ENCODE measurements at regions not wholly inside any gene's neighbourhood (a gene's known extent, or its start where the extent isn't known, plus 50 kb on each side); places are given as distances from the start of the nearest gene placed in this dataset.
"Not testable (repeated sequence)": the region's sequence is repeated elsewhere in the genome, so short reads cannot be mapped to it uniquely, and the experiment has no call there.

GRCh38 chr4:59698041-59698440, 1502.1 kb upstream of the ADGRL3 start:
- no peaks in the 10 kb centered on the region for H3K36me3 ChIP-seq (ENCODE audit: control insufficient read depth, insufficient read depth, low read length)
- no peak overlapping the region for H3K27ac ChIP-seq (ENCODE audit: low read depth, low read length, severe bottlenecking)
- WGBS, 2 experiments (ENCODE audit: insufficient coverage in 2 of 2) = 100% methylated on average over 1 of the region's 2 CpGs
- no peaks in the 10 kb centered on the region for H3K4me1 ChIP-seq (ENCODE audit: control insufficient read depth, insufficient read depth, low read length, poor library complexity, severe bottlenecking)
- H3K4me3 ChIP-seq (ENCODE audit: extremely low read depth, insufficient read depth, low read length, poor library complexity, severe bottlenecking) = no peak overlapping the region
- no peaks in the 10 kb centered on the region for H3K9me3 ChIP-seq (ENCODE audit: control insufficient read depth, low read length)

GRCh38 chr4:59700651-59701050, 1499.5 kb upstream of the ADGRL3 start:
- no peak overlapping the region for H3K27ac ChIP-seq (ENCODE audit: low read depth, low read length, severe bottlenecking)
- no peaks in the 10 kb centered on the region for H3K9me3 ChIP-seq (ENCODE audit: control insufficient read depth, low read length)
- no CpG with 5 or more reads among the region's 2 CpGs for WGBS, 2 experiments (ENCODE audit: insufficient coverage in 2 of 2)
- H3K4me3 ChIP-seq (ENCODE audit: extremely low read depth, insufficient read depth, low read length, poor library complexity, severe bottlenecking) = no peak overlapping the region
- H3K4me1 ChIP-seq (ENCODE audit: control insufficient read depth, insufficient read depth, low read length, poor library complexity, severe bottlenecking) = no peaks in the 10 kb centered on the region
- no peaks in the 10 kb centered on the region for H3K36me3 ChIP-seq (ENCODE audit: control insufficient read depth, insufficient read depth, low read length)

GRCh38 chr4:59704616-59705015, 1495.5 kb upstream of the ADGRL3 start:
- Histone ChIP-seq H3K4me1 (ENCODE audit: control insufficient read depth, insufficient read depth, low read length, poor library complexity, severe bottlenecking) (no peaks in the 10 kb centered on the region), H3K9me3 (ENCODE audit: control insufficient read depth, low read length) (no peaks in the 10 kb centered on the region), H3K27ac (ENCODE audit: low read depth, low read length, severe bottlenecking) (no peak overlapping the region), H3K36me3 (ENCODE audit: control insufficient read depth, insufficient read depth, low read length) (no peaks in the 10 kb centered on the region), H3K4me3 (ENCODE audit: extremely low read depth, insufficient read depth, low read length, poor library complexity, severe bottlenecking) (no peak overlapping the region)
- WGBS, 2 experiments (ENCODE audit: insufficient coverage in 2 of 2) = 87 to 92% methylated on average over 4 to 5 of the region's 5 CpGs

- WGBS, 2 experiments (ENCODE audit: insufficient coverage in 2 of 2) = no CpG with 5 or more reads among the region's 1 CpG
- H3K36me3 ChIP-seq (ENCODE audit: control insufficient read depth, insufficient read depth, low read length) = no peaks in the 10 kb centered on the region
- no peaks in the 10 kb centered on the region for H3K4me1 ChIP-seq (ENCODE audit: control insufficient read depth, insufficient read depth, low read length, poor library complexity, severe bottlenecking)
- no peak overlapping the region for H3K27ac ChIP-seq (ENCODE audit: low read depth, low read length, severe bottlenecking)
- H3K9me3 ChIP-seq (ENCODE audit: control insufficient read depth, low read length) = no peaks in the 10 kb centered on the region
- H3K4me3 ChIP-seq (ENCODE audit: extremely low read depth, insufficient read depth, low read length, poor library complexity, severe bottlenecking) = no peak overlapping the region
Measured at GRCh38 chr4:59712470-59712869, 1487.7 kb upstream of the ADGRL3 start.

GRCh38 chr4:59724286-59724685, 1475.8 kb upstream of the ADGRL3 start:
- WGBS, 2 experiments (ENCODE audit: insufficient coverage in 2 of 2) = 69 to 91% methylated on average over 3 to 8 of the region's 9 CpGs
- not testable (repeated sequence) for H3K4me1 ChIP-seq (ENCODE audit: control insufficient read depth, insufficient read depth, low read length, poor library complexity, severe bottlenecking); H3K4me3 ChIP-seq (ENCODE audit: extremely low read depth, insufficient read depth, low read length, poor library complexity, severe bottlenecking); H3K9me3 ChIP-seq (ENCODE audit: control insufficient read depth, low read length); H3K27ac ChIP-seq (ENCODE audit: low read depth, low read length, severe bottlenecking); H3K36me3 ChIP-seq (ENCODE audit: control insufficient read depth, insufficient read depth, low read length)

- H3K4me1 ChIP-seq (ENCODE audit: control insufficient read depth, insufficient read depth, low read length, poor library complexity, severe bottlenecking) = no peaks in the 10 kb centered on the region
- no CpG with 5 or more reads among the region's 1 CpG for WGBS, 2 experiments (ENCODE audit: insufficient coverage in 2 of 2)
- no peak overlapping the region for H3K27ac ChIP-seq (ENCODE audit: low read depth, low read length, severe bottlenecking)
- no peaks in the 10 kb centered on the region for H3K36me3 ChIP-seq (ENCODE audit: control insufficient read depth, insufficient read depth, low read length)
- H3K4me3 ChIP-seq (ENCODE audit: extremely low read depth, insufficient read depth, low read length, poor library complexity, severe bottlenecking) = no peak overlapping the region
- H3K9me3 ChIP-seq (ENCODE audit: control insufficient read depth, low read length) = no peaks in the 10 kb centered on the region
Measured at GRCh38 chr4:59727745-59728144, 1472.4 kb upstream of the ADGRL3 start.

GRCh38 chr4:59728496-59728895, 1471.6 kb upstream of the ADGRL3 start:
- Histone ChIP-seq H3K4me1 (ENCODE audit: control insufficient read depth, insufficient read depth, low read length, poor library complexity, severe bottlenecking) (no peaks in the 10 kb centered on the region), H3K4me3 (ENCODE audit: extremely low read depth, insufficient read depth, low read length, poor library complexity, severe bottlenecking) (no peak overlapping the region), H3K9me3 (ENCODE audit: control insufficient read depth, low read length) (no peaks in the 10 kb centered on the region), H3K27ac (ENCODE audit: low read depth, low read length, severe bottlenecking) (no peak overlapping the region), H3K36me3 (ENCODE audit: control insufficient read depth, insufficient read depth, low read length) (no peaks in the 10 kb centered on the region)
- WGBS, 2 experiments (ENCODE audit: insufficient coverage in 2 of 2) = 75 to 89% methylated on average over 1 of the region's 1 CpG

- no peaks in the 10 kb centered on the region for H3K9me3 ChIP-seq (ENCODE audit: control insufficient read depth, low read length)
- H3K4me1 ChIP-seq (ENCODE audit: control insufficient read depth, insufficient read depth, low read length, poor library complexity, severe bottlenecking) = no peaks in the 10 kb centered on the region
- H3K27ac ChIP-seq (ENCODE audit: low read depth, low read length, severe bottlenecking) = no peak overlapping the region
- no peaks in the 10 kb centered on the region for H3K36me3 ChIP-seq (ENCODE audit: control insufficient read depth, insufficient read depth, low read length)
- H3K4me3 ChIP-seq (ENCODE audit: extremely low read depth, insufficient read depth, low read length, poor library complexity, severe bottlenecking) = no peak overlapping the region
- 91 to 93% methylated on average over 2 of the region's 2 CpGs for WGBS, 2 experiments (ENCODE audit: insufficient coverage in 2 of 2)
Measured at GRCh38 chr4:59729321-59729720, 1470.8 kb upstream of the ADGRL3 start.

GRCh38 chr4:59748433-59748832, 1451.7 kb upstream of the ADGRL3 start:
- Histone ChIP-seq H3K9me3 (ENCODE audit: control insufficient read depth, low read length) (no peaks in the 10 kb centered on the region), H3K4me1 (ENCODE audit: control insufficient read depth, insufficient read depth, low read length, poor library complexity, severe bottlenecking) (no peaks in the 10 kb centered on the region), H3K36me3 (ENCODE audit: control insufficient read depth, insufficient read depth, low read length) (no peaks in the 10 kb centered on the region), H3K4me3 (ENCODE audit: extremely low read depth, insufficient read depth, low read length, poor library complexity, severe bottlenecking) (no peak overlapping the region), H3K27ac (ENCODE audit: low read depth, low read length, severe bottlenecking) (no peak overlapping the region)
- WGBS, 2 experiments (ENCODE audit: insufficient coverage in 2 of 2) = no CpG with 5 or more reads among the region's 1 CpG

GRCh38 chr4:59759082-59759825, 1440.9 kb upstream of the ADGRL3 start:
- Histone ChIP-seq H3K27ac (ENCODE audit: low read depth, low read length, severe bottlenecking) (no peak overlapping the region), H3K36me3 (ENCODE audit: control insufficient read depth, insufficient read depth, low read length) (no peaks in the 10 kb centered on the region), H3K4me3 (ENCODE audit: extremely low read depth, insufficient read depth, low read length, poor library complexity, severe bottlenecking) (no peak overlapping the region), H3K9me3 (ENCODE audit: control insufficient read depth, low read length) (no peaks in the 10 kb centered on the region), H3K4me1 (ENCODE audit: control insufficient read depth, insufficient read depth, low read length, poor library complexity, severe bottlenecking) (no peaks in the 10 kb centered on the region)
- 86 to 94% methylated on average over 6 to 8 of the region's 9 CpGs for WGBS, 2 experiments (ENCODE audit: insufficient coverage in 2 of 2)

GRCh38 chr4:59762344-59762743, 1437.8 kb upstream of the ADGRL3 start:
- Histone ChIP-seq H3K27ac (ENCODE audit: low read depth, low read length, severe bottlenecking) (no peak overlapping the region), H3K4me1 (ENCODE audit: control insufficient read depth, insufficient read depth, low read length, poor library complexity, severe bottlenecking) (no peaks in the 10 kb centered on the region), H3K4me3 (ENCODE audit: extremely low read depth, insufficient read depth, low read length, poor library complexity, severe bottlenecking) (no peak overlapping the region), H3K36me3 (ENCODE audit: control insufficient read depth, insufficient read depth, low read length) (no peaks in the 10 kb centered on the region), H3K9me3 (ENCODE audit: control insufficient read depth, low read length) (no peaks in the 10 kb centered on the region)
- no CpG with 5 or more reads among the region's 4 CpGs for WGBS, 2 experiments (ENCODE audit: insufficient coverage in 2 of 2)

Measured in mesodermal cell (in vitro differentiated cells).